ENCODE measurements at regions not wholly inside any gene's neighbourhood (a gene's known extent, or its start where the extent isn't known, plus 50 kb on each side); places are given as distances from the start of the nearest gene placed in this dataset.

DNA sequence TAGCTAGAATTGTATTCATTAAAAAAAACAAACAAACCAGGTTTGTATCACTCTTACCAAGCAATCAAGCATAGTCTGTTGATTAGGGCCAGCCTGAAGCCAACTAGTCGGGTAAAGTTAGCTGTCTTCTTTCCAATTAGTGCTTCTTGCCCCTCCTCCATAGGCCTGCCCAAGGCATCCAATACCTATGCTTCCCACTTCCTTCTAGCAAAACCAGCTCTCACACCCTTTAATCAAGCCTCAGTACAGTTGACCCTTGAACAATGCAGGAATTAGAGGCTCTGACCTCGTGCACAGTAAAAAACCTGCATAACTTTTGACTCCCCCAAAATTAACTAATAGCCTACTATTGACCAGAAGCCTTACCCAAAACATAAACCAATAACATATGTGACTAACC is 119.1 kb upstream of the DTNBP1 start:
- TF ChIP-seq POLR2A (IDR thresholded peaks at IDR 0.05) (no peak), CTCF (IDR thresholded peaks at IDR 0.05) (no peak), POLR2AphosphoS5 (IDR thresholded peaks at IDR 0.05) (no peak)

Data from prostate gland (tissue), 2 donors.